Muscle of back (tissue), 3 donors: ENCODE measurements at regions not wholly inside any gene's neighbourhood (a gene's known extent, or its start where the extent isn't known, plus 50 kb on each side); places are given as distances from the start of the nearest gene placed in this dataset.

Source experiments
- DNase-seq, 3 donors: peaks; one replicate each; pipeline versions ENCODE4 v3.0.0 to v3.0.0-alpha.2; 2013

DNA sequence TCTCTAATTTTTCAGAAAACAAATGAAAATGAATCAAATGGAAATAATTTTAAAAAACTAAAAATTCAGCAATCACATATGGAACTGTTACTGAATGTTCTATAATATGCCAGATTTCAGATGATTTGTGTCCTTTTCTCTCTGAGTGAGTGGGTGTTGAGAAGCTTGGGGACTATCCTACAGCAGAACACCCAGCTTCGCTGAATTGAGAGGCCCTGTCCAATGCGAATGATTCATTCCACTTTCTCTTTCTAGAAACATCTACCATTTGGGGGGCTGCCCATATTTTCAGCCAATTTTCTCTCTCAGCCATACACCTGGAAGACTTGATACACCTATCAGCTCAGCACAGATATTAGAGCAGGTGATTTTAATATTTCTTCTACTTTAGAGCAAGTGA, 1666.7 kb downstream of the EFNB2 start:
- no peak for DNase-seq

DNA sequence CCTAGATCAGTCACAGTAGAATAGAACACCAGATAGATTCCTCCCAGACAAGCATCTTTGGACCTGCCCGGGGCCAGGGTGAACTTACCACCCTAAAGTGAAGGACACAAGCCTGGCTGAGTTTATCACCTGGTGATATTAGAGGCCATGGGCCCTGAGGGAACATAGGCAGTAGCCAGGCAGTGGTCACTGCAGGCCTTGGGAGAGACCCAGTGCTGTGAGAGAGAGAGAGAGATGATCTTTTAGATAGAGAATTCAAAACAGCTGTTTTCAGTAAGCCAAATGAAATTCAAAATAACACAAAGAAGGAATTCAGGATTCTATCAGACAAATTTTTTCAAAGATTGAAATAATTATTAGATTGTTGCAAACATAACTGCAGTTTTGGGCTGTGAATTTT, 1679.9 kb downstream of the EFNB2 start:
- no peak for DNase-seq

DNA sequence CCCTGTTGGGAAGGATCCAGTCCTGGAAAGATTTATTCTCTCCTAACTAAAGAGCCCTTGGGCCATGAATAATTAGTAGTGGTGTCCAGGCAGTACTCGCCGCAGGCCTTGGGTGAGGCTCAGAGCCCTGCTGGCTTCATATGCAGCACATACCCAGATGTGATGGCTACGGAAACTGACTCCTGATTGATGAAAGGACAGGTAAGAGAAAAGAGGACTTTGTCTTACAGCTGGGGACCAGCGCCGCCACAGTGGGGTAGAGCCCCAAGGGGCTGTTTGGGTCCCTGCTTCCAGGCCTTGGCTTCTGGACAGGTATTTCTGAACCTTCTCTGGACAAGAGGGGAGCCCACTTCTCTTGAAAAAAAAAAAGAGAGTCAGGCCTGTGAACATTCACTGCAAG, 1680.8 kb downstream of the EFNB2 start:
- no peak for DNase-seq

DNA sequence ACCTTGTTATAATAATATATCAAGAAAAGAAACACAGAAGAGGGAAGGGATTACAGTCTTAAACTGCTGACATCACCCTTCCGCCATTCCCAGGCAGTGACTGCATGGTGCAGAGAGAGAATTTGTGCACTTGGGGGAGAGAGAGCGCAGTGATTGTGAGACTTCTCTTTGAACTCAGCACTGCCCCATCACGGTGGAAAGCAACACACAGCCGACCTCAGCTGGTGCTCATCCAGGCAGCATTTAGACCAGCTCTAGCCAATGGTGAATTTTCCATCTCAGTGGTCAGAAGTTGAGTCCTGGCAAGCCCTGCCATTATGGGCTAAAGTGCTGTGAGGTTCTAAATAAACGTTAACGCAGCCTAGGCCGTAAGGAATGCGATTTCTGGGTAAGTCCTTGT, 1681.5 kb downstream of the EFNB2 start:
- no peak for DNase-seq

DNA sequence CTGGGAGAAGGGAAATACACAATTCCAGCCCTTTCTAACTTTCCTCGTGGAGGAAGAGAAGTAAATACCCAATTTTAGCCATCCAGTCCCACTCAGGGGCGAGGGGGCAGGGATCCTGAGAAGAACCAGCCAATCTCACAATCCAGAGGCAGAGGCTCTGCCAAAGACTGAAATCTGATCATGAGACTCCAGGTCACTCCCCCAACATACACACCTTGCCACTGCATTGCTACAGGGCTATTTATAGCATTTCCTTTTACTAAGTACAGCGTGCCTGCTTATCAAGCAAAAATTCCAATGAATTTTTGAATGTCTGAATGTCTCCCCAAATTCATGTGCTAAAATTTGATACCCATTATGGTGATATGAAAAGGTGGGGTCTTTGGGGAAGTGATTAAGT, 1687.5 kb downstream of the EFNB2 start:
- no peak for DNase-seq

DNA sequence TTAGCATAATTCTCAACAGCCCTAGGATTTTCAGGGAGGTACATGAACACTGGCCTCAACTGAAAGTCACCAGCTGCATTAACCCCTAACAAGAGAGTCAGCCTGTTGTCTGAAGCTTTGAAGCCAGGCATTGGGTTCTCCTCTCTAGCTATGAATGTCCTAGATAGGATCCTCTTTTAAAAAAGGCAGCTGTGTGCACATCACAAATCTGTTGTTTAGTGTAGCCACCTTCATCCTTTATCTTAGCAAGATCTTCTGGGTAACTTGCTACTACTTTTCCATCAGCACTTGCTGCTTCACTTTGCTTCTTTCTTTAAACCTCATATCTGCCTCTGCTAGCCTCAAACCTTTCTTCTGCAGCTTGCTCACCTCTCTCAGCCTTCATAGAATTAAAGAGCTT, 1692.1 kb downstream of the EFNB2 start:
- no peak for DNase-seq

DNA sequence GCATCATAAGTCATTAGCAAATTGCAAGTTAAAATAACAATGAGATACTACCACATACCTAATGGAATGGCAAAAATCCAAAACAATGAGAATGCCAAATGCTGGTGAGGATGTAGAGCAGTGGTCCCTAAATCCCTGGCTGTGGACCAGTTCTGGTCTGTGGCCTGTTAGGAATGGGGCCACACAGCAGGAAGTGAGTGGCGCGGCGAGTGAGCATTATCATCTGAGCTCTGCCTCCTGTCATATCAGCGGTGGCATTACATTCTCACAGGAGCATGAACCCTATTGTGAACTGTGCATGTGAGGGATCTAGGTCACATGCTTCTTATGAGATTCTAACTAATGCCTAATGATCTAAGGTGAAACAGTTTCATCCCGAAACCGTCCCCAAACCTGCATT, 1694.4 kb downstream of the EFNB2 start:
- no peak for DNase-seq

DNA sequence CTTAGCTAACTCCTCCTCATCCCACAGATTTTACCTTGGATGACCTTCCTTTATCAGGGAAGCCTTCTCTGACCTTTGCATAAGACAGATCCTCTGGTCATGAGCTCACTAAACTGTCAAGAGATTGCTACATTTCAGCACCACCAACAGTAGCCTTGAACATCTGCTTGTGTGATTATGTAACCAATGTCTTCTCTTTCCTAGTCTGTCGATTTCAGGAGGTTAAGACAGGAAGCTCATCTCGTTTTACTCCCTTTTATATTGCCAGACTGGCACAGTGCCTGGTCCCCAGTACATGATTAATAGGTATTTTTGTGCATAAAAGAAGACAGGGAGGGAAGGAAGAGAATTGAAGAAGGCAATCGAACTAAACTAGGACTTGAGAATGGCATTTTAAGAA, 1697.7 kb downstream of the EFNB2 start:
- no peak for DNase-seq

DNA sequence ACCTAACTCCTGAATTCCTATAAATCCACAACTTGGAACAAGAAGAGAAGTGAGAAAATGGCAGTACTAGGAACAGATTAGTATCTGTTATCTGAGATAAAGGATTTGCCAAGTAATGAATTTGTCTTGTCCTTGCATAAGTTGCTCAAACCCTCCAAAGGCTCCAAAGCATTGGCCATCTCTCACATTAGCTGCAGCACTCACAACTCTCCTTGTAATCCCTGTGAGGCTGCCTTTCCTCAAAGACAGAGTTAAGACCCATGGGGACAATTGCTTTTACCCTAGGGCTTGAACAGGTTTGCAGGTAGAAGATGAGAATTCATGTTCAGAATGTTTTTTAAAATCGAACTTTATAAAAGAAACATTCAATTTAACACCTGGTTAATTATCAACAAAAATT, 1702.2 kb downstream of the EFNB2 start:
- DNase-seq, result no peak

DNA sequence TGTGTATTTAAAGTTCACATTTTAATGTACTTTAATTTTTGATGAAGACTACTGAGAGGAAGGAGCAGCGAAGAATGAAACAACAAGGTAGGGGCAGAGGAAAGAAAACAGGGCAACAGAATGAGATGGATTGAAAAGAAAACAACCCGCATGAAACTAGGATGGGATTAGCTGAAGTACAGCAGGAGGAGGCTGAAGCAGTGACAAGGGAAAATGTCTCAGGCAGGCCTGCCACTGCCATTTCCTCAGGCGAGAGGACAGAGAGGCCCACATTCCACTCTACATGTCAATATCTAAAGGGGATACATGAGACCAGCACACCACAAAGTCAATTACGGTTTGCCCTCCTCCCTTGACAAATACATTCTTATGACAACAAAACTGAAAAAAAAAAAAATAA, 1703.2 kb downstream of the EFNB2 start:
- no peak for DNase-seq

DNA sequence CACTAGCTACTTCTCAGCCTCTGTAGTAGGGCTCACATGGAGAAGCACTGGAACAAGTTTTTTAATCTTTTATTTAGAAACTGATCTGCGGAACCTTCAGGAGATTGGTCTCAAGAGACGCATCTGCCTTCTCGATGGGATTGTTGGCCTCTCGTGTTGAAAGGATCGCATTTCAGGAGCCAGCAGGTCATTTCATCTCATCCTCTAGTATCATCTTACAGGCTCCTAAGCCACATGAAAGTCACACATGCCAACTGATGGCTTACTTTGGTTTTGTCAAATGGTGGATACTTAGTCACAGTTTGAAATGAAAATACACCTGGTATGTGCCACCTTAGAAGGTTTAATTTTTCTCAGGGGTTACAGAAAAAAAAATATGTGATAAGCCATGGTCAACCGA, 1703.6 kb downstream of the EFNB2 start:
- DNase-seq, result peak in 2 of 3 donors; percentile 11 to 45

DNA sequence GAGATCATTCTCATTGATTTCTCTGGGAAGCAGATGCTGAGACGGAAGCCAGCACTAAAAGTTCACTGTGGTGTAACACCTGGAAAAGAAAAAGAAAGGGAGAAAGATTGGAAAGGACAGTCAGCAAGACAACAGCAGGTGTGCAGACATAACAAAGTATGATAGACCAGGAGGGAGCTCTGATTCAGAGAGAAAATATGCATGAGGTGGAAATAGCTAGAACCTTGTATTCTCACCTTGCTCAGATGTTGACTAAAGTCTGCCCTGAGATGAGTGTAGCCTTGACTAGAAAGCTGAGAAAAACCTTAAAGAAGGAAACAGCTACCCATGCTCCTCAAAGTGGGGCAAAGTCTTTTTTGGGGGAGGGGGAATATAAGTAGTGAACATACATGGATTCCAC, 1711.8 kb downstream of the EFNB2 start:
- no peak for DNase-seq

DNA sequence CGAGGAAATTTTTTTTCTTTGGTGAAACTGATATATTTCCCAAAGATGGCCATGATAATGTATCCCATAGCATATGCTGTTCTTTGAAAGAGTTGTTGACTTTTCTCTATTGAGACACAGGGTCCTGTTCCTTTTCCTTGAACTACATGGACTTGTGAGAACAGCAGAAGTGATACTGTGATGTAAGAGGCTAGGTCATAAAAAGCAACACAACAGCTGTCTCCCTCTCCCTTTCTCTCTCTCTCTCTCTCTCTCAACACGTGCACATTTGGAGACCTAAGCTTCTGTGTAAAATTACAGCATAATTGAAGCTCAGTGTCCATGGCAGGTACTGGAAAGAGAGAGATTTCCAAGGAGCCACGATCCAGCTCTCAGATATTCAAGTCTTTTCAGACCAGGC, 1712.4 kb downstream of the EFNB2 start:
- DNase-seq, result no peak

DNA sequence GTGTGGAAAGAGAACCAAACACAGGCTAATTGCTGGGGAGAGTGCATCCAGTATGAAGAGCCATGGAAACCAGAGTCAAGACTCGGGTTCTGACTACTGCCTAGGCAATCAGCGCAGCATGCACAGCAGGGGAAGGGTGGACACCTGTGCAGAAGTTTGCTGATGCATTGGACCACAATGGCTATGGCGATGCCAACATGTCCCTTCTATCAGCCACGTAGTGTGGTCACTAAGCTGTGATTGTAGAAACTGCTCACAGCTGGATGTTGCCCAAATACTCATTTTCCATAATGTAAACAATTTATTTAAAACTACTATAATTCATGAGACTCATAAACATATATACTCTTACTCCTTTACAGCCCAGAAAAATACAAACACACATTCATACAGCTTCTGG, 1718.2 kb downstream of the EFNB2 start:
- peak in 1 of 3 donors; percentile 13 for DNase-seq

DNA sequence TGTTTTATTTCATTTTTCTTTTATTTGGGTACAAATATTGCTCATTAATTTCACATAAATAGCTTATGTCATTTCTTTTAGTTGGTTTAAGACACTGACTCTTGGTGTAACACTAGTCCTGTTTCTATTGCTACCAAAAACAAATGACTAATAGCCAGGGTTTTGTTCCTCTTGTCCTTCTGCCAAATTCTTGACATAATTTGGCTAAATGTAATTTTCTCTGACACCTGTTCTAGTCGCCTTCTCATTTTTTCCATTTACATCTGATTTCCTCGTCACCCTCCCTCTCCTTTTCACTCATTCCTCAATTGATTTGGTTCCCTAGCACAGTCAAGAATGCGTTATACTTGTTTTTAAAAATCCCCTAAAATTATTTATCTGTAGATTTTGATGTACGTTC, 1718.7 kb downstream of the EFNB2 start:
- DNase-seq, result peak; percentile 9 to 45 (median 20)

DNA sequence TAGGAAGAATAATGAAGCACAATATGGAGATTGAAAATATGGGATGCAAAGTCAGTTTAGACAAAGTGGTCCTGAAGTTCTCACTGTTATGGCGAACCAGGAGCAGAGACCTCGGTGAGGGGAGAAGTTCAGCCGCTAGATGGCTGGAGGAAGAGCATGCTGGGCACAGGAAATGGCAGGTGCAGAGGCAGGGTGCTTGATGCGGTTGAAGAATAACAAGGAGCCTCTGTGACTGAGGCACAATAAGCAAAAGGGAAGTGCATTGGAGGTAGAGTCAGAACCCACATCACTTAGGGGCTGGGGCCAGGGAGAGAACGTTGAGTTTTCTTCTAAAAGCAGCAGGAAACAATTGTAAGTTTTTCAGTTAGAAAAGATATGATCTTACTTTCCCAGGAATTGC, 1725.2 kb downstream of the EFNB2 start:
- DNase-seq, result no peak

DNA sequence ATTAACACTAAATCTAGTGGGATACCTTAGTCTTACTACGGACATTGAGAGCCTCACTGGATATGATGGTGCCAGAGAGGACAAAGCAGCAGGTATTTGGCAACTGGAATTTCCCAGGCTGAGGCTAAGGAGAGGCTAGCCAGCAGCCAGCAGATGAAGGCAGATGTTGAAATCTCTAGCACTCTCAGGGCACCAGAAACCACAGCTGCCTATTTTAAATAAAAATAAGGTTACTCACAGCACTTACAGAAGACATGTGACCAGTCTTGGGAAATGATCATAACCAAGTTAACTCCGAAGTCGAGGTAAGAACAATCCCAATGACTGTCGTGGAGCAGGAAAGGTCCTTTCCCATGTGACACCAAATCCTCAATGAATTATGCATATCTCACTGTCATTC, 1726.0 kb downstream of the EFNB2 start:
- no peak for DNase-seq

DNA sequence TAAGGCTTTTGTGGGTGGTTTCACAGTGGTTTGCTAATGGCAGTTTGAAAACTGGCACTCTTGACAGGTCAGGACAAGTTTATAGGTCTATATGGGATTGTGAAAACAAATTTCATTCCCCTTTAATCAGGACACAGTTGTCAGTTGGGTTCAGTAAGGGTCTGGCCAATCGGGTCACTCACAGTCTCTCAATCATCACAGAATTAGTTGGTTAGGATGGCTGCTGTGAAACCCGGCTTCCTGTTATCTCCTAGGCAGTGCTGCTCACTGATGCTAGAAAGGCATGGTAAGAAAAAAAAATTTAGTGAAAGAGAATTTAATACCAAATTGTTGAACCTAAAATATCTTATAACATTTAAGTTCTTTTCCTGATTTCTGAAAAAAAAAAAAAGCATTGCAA, 1730.1 kb downstream of the EFNB2 start:
- DNase-seq, result no peak

DNA sequence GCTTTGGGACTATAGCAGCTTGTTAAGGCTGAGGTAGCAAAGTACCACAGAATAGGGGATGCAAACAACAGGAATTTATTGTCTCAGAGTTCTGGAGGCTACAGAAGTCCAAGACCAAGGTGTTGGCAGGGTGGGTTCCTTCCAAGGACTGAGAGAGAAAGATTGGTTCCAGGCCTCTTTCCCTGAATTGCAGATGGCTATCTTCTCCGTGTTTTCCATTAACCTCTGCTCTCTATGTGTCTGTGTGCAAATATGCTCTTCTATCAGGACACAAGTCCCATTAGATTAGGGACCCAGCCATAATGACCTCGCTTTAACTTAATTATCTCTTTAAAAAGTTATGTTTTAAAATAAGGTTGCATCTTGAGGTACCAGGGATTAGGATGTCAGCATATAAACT, 1732.9 kb upstream of the SLC10A2 start:
- no peak for DNase-seq

DNA sequence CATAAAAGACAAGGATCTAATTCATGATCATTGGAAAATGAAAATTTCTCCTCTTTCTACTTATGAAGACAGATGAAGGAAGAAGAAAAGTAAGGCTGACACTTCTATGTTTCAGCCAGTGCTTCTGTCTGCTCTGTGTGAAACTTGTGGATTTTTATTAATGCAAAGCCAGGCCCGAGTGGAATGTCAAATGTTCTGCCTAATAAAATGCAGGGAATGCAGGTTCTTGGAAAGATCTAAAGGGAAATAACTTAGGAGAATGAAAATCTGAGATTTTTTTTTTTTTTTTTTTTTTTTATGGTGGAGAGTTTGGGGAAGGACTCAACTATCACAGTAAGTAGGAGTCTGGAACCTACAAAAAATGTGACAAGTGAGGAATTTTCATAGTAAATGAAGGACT, 1732.3 kb upstream of the SLC10A2 start:
- DNase-seq, result no peak

DNA sequence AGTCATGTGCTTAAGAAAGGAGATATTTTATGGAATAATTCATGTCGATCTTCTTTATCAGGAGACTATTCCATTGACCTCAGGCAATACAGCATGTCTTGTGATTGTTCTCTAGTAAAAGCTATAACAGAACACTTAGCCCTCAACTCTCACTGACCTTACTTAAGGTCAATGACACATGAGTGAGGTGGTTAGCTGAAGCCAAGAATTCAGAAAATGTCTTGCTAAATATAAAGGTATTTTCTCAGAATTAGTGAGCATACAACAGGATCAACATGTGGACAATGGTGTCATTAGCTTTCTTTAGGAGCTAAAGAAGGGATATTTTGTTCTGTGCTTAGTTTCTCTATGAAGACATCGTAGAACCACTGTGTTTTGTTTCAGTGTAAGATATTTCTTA, 1730.4 kb upstream of the SLC10A2 start:
- DNase-seq, result no peak

DNA sequence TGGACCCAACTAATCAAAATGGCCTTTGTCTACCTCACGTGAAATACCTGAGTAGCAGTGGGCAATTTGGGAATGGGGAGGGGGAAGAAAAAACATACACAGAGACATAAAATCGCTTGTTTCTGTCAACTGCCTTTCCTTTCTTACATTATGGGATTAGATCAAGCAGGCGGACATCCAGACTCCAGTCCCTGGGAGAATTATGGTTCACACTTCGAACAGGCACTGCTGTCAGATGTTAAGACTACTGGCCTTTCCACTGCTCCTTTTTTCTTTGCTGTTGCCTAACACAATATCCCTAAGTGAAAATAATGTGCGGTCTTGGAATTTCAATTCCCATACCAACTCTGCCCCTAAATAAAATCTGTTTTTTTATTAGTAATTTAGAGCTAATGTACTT, 1719.7 kb upstream of the SLC10A2 start:
- DNase-seq, result peak in 2 of 3 donors; percentile 10 to 36

DNA sequence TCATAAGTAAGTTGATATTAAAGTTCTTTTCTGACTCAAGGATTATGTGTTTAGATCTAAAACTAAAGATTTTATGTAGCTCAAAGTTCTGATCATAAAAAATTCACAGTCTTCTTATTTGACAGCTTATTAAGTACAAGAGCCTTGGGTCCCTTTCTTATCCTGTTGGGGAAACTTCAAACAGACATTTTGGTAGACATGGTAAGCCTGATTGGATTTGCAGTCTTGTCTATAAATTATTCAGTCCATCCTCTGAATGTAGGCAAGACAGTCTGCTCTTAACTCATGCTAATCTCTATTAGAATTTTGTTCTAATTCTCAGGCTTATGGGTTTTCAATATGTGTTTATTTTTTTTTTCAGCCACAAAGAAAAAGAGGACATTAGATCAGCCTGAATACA, 1718.7 kb upstream of the SLC10A2 start:
- DNase-seq, result no peak

DNA sequence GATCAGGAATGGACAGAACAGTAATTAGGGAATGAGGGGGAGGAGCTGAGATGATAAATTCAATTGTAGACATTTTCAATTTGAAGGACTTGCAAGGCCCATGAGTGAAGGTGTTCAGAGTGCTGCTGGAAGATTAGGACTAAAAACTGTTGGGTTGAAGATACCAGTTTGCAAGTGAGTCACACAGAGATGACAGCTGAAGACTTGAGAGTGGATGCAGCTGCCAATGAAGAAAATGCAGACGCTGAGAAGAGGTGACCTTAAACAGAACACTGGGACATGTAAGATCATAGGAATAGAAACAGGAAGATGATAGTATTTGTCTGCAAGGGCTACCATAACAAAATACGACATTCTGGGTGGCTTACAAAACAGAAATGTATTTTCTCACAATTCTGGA, 1716.5 kb upstream of the SLC10A2 start:
- DNase-seq, result peak in 1 of 3 donors; percentile 16

DNA sequence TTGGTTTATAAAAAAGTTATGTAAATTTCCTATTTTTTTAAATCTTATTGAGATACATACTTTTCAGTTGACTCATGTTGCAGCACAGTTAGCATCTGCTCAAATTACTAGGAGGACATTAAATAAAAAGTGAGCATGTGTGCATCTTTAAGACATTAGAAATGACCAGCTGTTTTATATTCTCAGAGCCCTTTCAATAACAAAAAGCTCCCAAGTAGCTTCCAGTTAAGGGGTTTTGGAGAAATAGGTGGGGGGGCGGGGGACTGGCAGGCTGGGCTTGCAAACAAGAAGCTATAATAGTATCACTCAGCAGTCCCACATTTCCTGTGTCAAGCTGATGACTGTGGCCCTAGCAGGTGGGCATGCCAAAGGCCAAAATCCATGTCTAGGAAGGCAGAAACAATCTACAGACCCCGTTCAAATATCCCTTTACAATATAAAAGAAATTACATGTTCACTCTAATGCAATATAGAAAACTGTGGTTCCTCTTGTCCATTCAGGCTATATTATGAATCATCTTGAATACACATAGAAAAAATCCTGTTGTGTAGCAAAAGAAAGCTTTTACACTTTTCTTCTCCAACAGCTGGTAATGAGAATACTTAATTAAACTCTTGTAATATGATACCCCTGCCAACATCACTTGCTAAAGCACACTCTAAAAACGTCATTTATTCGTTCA, 1713.2 kb upstream of the SLC10A2 start:
- DNase-seq, result peak; percentile 24 to 55 (median 25)
